ENCODE measurements at regions not wholly inside any gene's neighbourhood (a gene's known extent, or its start where the extent isn't known, plus 50 kb on each side); places are given as distances from the start of the nearest gene placed in this dataset.

DNA sequence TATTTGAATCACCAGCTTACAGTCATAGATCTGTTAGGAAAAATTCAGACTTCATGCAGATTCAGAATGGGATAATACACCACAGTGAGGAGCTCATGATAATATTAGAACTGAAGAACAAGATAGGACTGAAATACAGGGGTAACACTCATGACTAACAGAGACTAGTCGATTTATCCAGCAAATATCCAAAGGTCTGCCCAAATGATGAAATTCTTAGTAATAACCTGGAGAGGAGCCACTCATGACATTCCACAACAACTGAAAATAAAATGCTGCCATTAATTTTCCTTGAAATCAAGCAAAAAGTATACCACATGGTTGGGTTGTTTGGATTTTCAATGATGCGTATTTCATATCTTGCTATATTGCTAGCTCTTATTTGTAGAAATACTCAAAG lies 903.7 kb upstream of the ADGRL3 start:
- no peak for TF ChIP-seq ZNF605 (CRISPR knock-in tag; IDR thresholded peaks at IDR 0.05)
- TF ChIP-seq HMG20A (CRISPR knock-in tag; IDR thresholded peaks at IDR 0.05; ENCODE audit: borderline replicate concordance), result no peak
- TF ChIP-seq POLR2A (IDR thresholded peaks at IDR 0.05; ENCODE audit: insufficient read depth in 1 of 2, low read depth in 2 of 2, low read length in 2 of 2), result no peak
- no peak for TF ChIP-seq KDM1A (CRISPR knock-in tag; IDR thresholded peaks at IDR 0.05)
- TF ChIP-seq ZNF562 (CRISPR knock-in tag; IDR thresholded peaks at IDR 0.05; ENCODE audit: borderline replicate concordance), result no peak
- TF ChIP-seq, protein P1, sequence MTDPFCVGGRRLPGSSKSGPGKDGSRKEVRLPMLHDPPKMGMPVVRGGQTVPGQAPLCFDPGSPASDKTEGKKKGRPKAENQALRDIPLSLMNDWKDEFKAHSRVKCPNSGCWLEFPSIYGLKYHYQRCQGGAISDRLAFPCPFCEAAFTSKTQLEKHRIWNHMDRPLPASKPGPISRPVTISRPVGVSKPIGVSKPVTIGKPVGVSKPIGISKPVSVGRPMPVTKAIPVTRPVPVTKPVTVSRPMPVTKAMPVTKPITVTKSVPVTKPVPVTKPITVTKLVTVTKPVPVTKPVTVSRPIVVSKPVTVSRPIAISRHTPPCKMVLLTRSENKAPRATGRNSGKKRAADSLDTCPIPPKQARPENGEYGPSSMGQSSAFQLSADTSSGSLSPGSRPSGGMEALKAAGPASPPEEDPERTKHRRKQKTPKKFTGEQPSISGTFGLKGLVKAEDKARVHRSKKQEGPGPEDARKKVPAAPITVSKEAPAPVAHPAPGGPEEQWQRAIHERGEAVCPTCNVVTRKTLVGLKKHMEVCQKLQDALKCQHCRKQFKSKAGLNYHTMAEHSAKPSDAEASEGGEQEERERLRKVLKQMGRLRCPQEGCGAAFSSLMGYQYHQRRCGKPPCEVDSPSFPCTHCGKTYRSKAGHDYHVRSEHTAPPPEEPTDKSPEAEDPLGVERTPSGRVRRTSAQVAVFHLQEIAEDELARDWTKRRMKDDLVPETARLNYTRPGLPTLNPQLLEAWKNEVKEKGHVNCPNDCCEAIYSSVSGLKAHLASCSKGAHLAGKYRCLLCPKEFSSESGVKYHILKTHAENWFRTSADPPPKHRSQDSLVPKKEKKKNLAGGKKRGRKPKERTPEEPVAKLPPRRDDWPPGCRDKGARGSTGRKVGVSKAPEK (CRISPR knock-in tag; IDR thresholded peaks at IDR 0.05; ENCODE audit: borderline replicate concordance), result no peak
- no peak for TF ChIP-seq ARNTL (CRISPR knock-in tag; IDR thresholded peaks at IDR 0.05)
- TF ChIP-seq, protein P2, sequence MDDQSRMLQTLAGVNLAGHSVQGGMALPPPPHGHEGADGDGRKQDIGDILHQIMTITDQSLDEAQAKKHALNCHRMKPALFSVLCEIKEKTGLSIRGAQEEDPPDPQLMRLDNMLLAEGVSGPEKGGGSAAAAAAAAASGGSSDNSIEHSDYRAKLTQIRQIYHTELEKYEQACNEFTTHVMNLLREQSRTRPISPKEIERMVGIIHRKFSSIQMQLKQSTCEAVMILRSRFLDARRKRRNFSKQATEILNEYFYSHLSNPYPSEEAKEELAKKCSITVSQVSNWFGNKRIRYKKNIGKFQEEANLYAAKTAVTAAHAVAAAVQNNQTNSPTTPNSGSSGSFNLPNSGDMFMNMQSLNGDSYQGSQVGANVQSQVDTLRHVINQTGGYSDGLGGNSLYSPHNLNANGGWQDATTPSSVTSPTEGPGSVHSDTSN (CRISPR knock-in tag; IDR thresholded peaks at IDR 0.05; ENCODE audit: borderline replicate concordance), result no peak
- TF ChIP-seq, protein P3, sequence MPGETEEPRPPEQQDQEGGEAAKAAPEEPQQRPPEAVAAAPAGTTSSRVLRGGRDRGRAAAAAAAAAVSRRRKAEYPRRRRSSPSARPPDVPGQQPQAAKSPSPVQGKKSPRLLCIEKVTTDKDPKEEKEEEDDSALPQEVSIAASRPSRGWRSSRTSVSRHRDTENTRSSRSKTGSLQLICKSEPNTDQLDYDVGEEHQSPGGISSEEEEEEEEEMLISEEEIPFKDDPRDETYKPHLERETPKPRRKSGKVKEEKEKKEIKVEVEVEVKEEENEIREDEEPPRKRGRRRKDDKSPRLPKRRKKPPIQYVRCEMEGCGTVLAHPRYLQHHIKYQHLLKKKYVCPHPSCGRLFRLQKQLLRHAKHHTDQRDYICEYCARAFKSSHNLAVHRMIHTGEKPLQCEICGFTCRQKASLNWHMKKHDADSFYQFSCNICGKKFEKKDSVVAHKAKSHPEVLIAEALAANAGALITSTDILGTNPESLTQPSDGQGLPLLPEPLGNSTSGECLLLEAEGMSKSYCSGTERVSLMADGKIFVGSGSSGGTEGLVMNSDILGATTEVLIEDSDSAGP (CRISPR knock-in tag; IDR thresholded peaks at IDR 0.05; ENCODE audit: borderline replicate concordance), result no peak
- TF ChIP-seq, protein P4, sequence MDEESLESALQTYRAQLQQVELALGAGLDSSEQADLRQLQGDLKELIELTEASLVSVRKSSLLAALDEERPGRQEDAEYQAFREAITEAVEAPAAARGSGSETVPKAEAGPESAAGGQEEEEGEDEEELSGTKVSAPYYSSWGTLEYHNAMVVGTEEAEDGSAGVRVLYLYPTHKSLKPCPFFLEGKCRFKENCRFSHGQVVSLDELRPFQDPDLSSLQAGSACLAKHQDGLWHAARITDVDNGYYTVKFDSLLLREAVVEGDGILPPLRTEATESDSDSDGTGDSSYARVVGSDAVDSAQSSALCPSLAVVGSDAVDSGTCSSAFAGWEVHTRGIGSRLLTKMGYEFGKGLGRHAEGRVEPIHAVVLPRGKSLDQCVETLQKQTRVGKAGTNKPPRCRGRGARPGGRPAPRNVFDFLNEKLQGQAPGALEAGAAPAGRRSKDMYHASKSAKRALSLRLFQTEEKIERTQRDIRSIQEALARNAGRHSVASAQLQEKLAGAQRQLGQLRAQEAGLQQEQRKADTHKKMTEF (CRISPR knock-in tag; IDR thresholded peaks at IDR 0.05), result no peak
- TF ChIP-seq, protein P5, sequence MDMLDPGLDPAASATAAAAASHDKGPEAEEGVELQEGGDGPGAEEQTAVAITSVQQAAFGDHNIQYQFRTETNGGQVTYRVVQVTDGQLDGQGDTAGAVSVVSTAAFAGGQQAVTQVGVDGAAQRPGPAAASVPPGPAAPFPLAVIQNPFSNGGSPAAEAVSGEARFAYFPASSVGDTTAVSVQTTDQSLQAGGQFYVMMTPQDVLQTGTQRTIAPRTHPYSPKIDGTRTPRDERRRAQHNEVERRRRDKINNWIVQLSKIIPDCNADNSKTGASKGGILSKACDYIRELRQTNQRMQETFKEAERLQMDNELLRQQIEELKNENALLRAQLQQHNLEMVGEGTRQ (IDR thresholded peaks at IDR 0.05; ENCODE audit: low read depth, low read length), result no peak
- TF ChIP-seq, protein P5 (CRISPR knock-in tag; IDR thresholded peaks at IDR 0.05; ENCODE audit: borderline replicate concordance), result no peak
- TF ChIP-seq MEIS2 (CRISPR knock-in tag; IDR thresholded peaks at IDR 0.05), result no peak
- no peak for TF ChIP-seq ZNF530 (CRISPR knock-in tag; IDR thresholded peaks at IDR 0.05; ENCODE audit: low read depth)
- TF ChIP-seq ZBTB7A (CRISPR knock-in tag; IDR thresholded peaks at IDR 0.05), result no peak
